ENCODE measurements at regions not wholly inside any gene's neighbourhood (a gene's known extent, or its start where the extent isn't known, plus 50 kb on each side); places are given as distances from the start of the nearest gene placed in this dataset.

DNA sequence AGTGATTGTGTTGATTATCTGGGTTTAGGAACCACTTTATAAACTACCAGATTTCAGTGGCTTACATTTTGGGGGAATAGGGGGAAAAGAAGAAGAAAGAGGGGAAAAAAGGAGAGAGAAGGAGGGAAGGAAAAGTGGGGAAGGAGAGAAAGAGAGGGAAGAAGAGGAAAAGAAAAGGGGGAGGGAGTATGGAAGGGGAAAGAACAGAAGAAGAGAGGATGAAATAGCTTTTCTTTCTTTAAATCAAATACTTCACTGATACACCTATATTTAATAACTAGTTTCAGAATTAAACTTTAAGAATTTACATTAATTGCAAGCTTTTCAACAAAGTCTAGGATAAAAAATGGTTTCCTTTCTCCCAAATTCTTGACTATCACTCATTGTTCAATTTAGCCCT is 289.6 kb downstream of the SDHAF3 start:
- Histone ChIP-seq H3K4me1 (no peaks in the 10 kb centered on the region), H3K27ac (no peak overlapping the region), H3K36me3 (no peaks in the 10 kb centered on the region), H3K9me3 (no peaks in the 10 kb centered on the region), H3K27me3 (no peaks in the 10 kb centered on the region), H3K4me3 (no peak overlapping the region)
- DNase-seq: no peak
- intact Hi-C loops (cut with DNase I; ENCODE audit: low total_unique reads): no loop called here
- TF ChIP-seq CTCF (IDR thresholded peaks at IDR 0.05): no peak

- Histone ChIP-seq H3K9me3 (no peaks in the 10 kb centered on the region), H3K4me3 (no peak overlapping the region), H3K4me1 (no peaks in the 10 kb centered on the region), H3K36me3 (no peaks in the 10 kb centered on the region), H3K27me3 (no peaks in the 10 kb centered on the region), H3K27ac (no peak overlapping the region)
- DNase-seq: no peak
- no peak for TF ChIP-seq CTCF (IDR thresholded peaks at IDR 0.05)
- intact Hi-C loops (cut with DNase I; ENCODE audit: low total_unique reads): no loop called here
Observed at GRCh38 chr7:97409346-97409745, 291.8 kb downstream of the SDHAF3 start.

DNA sequence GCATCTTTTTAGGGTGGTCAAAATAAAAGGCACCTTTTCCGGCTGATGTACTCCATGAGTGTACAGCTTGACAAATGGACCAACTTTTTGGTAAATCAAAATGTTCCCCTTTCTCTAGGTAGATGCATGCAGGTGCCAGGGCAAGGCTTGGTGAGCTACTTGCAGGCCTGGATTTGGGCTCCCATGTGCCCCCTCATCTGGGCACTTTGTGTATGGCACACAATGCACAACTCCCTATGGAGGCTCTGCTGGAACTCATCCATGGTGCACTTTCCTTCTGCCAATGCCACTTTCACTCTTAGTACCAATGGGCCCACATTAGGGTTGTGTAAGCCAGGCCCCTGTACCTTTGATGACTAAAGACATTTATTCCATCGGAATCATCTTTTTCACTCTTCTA is 300.8 kb downstream of the SDHAF3 start:
- no peak overlapping the region for H3K27ac ChIP-seq
- H3K4me1 ChIP-seq: no peaks in the 10 kb centered on the region
- no peak for TF ChIP-seq CTCF (IDR thresholded peaks at IDR 0.05)
- H3K4me3 ChIP-seq: no peak overlapping the region
- DNase-seq: no peak
- H3K27me3 ChIP-seq: no peaks in the 10 kb centered on the region
- H3K36me3 ChIP-seq: no peaks in the 10 kb centered on the region
- intact Hi-C loops (cut with DNase I; ENCODE audit: low total_unique reads): no loop called here
- no peaks in the 10 kb centered on the region for H3K9me3 ChIP-seq

GRCh38 chr7:97419898-97420297 is 302.4 kb downstream of the SDHAF3 start:
- TF ChIP-seq CTCF (IDR thresholded peaks at IDR 0.05): no peak
- Histone ChIP-seq H3K27me3 (no peaks in the 10 kb centered on the region), H3K4me3 (no peak overlapping the region), H3K36me3 (no peaks in the 10 kb centered on the region), H3K27ac (no peak overlapping the region), H3K9me3 (no peaks in the 10 kb centered on the region), H3K4me1 (no peaks in the 10 kb centered on the region)
- intact Hi-C loops (cut with DNase I; ENCODE audit: low total_unique reads): no loop called here
- DNase-seq: no peak

GRCh38 chr7:97421307-97421930 is 303.9 kb downstream of the SDHAF3 start:
- Histone ChIP-seq H3K27me3 (no peaks in the 10 kb centered on the region), H3K4me1 (no peaks in the 10 kb centered on the region), H3K36me3 (no peaks in the 10 kb centered on the region), H3K27ac (no peak overlapping the region), H3K4me3 (no peak overlapping the region), H3K9me3 (no peaks in the 10 kb centered on the region)
- no peak for TF ChIP-seq CTCF (IDR thresholded peaks at IDR 0.05)
- intact Hi-C loops (cut with DNase I; ENCODE audit: low total_unique reads): no loop called here
- DNase-seq: no peak

DNA sequence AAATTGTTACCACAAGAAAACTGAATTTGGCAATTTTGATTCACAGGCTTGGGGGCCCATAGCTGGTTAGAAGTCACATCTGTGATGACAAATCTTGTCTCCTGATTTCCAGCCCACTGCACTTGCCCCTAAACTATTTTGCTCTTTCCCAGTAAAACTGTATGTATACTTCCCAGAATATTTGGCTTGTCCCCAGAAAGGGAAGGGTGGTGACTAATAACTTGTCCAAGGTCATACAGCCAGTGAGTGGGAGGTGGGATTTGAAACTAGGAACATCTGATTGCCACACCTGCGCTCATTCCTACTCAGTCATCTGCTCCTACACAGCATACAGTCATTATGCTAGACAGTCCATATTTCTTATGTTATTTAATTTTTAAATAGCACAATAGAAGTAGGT is 304.5 kb downstream of the SDHAF3 start:
- TF ChIP-seq CTCF (IDR thresholded peaks at IDR 0.05): no peak
- Histone ChIP-seq H3K27ac (no peak overlapping the region), H3K27me3 (no peaks in the 10 kb centered on the region), H3K4me3 (no peak overlapping the region), H3K4me1 (no peaks in the 10 kb centered on the region), H3K9me3 (no peaks in the 10 kb centered on the region), H3K36me3 (no peaks in the 10 kb centered on the region)
- DNase-seq: no peak
- intact Hi-C loops (cut with DNase I; ENCODE audit: low total_unique reads): no loop called here

All from tibial artery (tissue), 4 donors.